ENCODE measurements at regions not wholly inside any gene's neighbourhood (a gene's known extent, or its start where the extent isn't known, plus 50 kb on each side); places are given as distances from the start of the nearest gene placed in this dataset.

DNA sequence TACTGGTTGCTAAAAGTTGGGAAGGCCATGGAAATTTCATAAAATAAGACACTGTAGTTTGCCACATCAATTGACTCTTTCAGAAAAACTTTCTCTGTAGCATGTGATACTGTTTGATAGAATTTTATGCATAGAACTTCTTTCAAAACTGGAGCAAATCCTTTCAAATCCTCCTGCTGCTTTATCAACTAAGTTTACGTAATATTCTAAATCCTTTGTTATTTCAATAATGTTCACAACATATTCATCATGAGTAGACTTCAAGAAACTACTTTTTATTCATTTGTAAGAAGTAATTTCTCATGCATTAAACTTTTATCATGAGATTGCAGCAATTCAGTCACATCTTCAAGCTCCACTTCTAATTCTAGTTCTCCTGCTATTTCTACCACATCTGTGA lies 199.3 kb downstream of the PCDH18 start:
- H3K4me1 ChIP-seq = no peaks in the 10 kb centered on the region
- H3K27ac ChIP-seq = no peak overlapping the region
- intact Hi-C loops (cut with DNase I) = no loop called here
- TF ChIP-seq, protein P1, sequence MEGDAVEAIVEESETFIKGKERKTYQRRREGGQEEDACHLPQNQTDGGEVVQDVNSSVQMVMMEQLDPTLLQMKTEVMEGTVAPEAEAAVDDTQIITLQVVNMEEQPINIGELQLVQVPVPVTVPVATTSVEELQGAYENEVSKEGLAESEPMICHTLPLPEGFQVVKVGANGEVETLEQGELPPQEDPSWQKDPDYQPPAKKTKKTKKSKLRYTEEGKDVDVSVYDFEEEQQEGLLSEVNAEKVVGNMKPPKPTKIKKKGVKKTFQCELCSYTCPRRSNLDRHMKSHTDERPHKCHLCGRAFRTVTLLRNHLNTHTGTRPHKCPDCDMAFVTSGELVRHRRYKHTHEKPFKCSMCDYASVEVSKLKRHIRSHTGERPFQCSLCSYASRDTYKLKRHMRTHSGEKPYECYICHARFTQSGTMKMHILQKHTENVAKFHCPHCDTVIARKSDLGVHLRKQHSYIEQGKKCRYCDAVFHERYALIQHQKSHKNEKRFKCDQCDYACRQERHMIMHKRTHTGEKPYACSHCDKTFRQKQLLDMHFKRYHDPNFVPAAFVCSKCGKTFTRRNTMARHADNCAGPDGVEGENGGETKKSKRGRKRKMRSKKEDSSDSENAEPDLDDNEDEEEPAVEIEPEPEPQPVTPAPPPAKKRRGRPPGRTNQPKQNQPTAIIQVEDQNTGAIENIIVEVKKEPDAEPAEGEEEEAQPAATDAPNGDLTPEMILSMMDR (IDR thresholded peaks at IDR 0.05) = no peak
- no peaks in the 10 kb centered on the region for H3K36me3 ChIP-seq
- H3K9me3 ChIP-seq = peaks cover 6% of the 10 kb centered on the region
- no peaks in the 10 kb centered on the region for H3K27me3 ChIP-seq (ENCODE audit: low read depth)
- ATAC-seq (no peak), DNase-seq (no peak)
- H3K4me3 ChIP-seq = no peak overlapping the region

DNA sequence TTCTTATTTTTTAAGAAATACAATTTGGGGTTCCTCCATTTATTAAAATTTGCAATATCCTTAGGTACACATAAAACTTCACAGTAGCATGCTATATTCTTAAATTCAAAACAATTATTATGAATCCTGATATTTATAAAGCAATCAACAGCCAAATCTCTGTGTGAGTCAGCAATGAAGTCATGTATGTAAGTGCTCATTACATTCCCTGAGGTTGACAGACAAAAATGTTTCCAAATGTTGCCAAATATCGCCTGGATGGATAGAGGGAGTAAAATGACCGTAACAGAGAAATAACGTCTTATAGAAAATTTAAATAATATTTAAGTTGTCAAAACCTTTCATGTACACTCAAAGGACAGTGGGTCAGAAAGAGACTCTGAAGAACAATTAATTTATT lies 220.0 kb downstream of the PCDH18 start:
- Histone ChIP-seq H3K9me3 (no peaks in the 10 kb centered on the region), H3K27ac (no peak overlapping the region), H3K4me3 (no peak overlapping the region), H3K4me1 (no peaks in the 10 kb centered on the region), H3K27me3 (ENCODE audit: low read depth) (no peaks in the 10 kb centered on the region), H3K36me3 (no peaks in the 10 kb centered on the region)
- ATAC-seq (no peak), DNase-seq (no peak)
- TF ChIP-seq, protein P1 (IDR thresholded peaks at IDR 0.05) = no peak
- intact Hi-C loops (cut with DNase I) = no loop called here

DNA sequence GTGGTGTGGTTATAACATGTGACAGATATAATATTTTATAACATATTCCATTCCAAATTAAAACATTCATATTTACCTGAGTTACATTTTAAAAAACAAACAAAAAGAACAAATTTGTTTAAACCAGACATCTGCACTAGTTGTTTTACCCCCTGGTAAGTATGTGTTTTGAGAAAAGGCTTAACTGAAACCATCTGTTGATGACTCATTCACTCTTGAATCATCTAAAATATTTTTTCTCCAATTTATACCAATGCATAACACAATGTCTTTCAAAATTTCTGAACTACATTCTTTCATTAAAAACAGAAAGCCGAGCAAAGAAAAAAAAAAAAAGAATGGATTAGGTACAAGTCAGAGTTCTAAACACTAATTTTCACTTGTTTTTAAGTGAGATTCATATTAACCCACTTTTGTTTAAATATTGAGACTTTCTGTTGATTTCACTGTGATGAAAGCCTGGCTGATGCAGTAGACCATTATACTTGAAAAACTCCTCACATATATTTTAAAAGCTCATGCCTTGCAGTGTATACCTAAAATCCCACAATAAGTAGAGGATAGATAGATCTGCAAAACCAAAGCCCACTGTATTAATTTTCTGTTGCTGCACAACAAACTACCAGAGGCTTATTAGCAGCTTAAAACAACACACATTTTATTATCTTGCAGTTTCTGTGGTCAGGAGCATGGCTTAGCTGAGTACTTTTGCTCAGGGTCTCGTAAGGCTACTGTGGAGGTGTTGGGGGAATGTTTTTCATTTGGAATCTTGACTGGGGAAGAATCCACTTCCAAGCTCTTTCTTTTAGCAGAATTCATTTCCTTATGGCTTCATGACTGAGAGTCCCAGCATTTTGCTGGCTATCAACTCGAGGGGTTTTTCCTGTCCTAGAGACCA lies 221.5 kb downstream of the PCDH18 start:
- H3K27me3 ChIP-seq (ENCODE audit: low read depth) = no peaks in the 10 kb centered on the region
- intact Hi-C loops (cut with DNase I) = no loop called here
- H3K27ac ChIP-seq = no peak overlapping the region
- H3K4me1 ChIP-seq = no peaks in the 10 kb centered on the region
- H3K4me3 ChIP-seq = no peak overlapping the region
- ATAC-seq (no peak), DNase-seq (no peak)
- H3K9me3 ChIP-seq = no peaks in the 10 kb centered on the region
- TF ChIP-seq, protein P1 (IDR thresholded peaks at IDR 0.05) = no peak
- H3K36me3 ChIP-seq = no peaks in the 10 kb centered on the region

DNA sequence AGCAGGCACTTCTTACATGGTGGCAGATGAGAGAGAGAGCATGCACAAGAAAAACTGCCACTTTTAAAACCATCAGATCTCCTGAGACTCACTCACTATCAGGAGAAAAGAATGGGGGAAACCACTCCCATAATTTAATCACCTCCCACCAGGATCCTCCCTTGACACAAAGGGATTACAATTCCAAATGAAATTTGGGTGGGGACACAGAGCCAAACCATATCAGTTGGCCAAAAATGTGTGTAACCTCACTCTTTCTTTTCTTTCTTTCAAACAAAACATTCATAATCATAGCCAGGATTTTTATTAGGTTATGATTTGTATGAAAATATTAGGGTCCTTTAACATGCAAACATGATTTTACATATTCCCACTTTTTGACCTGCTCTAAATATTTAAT lies 222.1 kb downstream of the PCDH18 start:
- ATAC-seq (no peak), DNase-seq (no peak)
- intact Hi-C loops (cut with DNase I) = no loop called here
- no peaks in the 10 kb centered on the region for H3K4me1 ChIP-seq
- H3K27me3 ChIP-seq (ENCODE audit: low read depth) = no peaks in the 10 kb centered on the region
- H3K27ac ChIP-seq = no peak overlapping the region
- no peak overlapping the region for H3K4me3 ChIP-seq
- no peaks in the 10 kb centered on the region for H3K9me3 ChIP-seq
- H3K36me3 ChIP-seq = no peaks in the 10 kb centered on the region
- TF ChIP-seq, protein P1 (IDR thresholded peaks at IDR 0.05) = no peak

DNA sequence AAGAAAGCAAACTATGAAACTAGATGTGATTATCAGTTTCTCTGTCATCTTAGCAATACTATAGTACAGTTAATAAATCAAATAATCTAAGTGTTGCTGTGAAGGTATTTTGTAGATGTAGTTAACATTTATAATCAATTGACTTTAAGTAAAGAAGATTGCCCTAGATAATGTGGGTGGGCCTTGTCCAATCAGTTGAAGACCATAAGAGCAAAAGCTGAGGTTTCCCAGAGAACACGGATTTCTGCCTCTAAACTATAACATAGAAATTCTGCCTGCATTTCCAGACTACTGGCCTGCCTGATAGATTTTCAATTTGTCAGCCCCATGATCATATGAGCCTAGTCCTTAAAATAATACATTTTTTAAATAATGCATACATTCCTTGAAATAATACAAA lies 222.9 kb downstream of the PCDH18 start:
- TF ChIP-seq, protein P1 (IDR thresholded peaks at IDR 0.05) = no peak

More for the DNA sequence above, 222.9 kb downstream of the PCDH18 start:
- Histone ChIP-seq H3K27ac (no peak overlapping the region), H3K36me3 (no peaks in the 10 kb centered on the region), H3K4me3 (no peak overlapping the region), H3K27me3 (ENCODE audit: low read depth) (no peaks in the 10 kb centered on the region), H3K4me1 (no peaks in the 10 kb centered on the region), H3K9me3 (no peaks in the 10 kb centered on the region)
- intact Hi-C loops (cut with DNase I) = no loop called here
- ATAC-seq (no peak), DNase-seq (no peak)

Data from lower lobe of right lung (tissue), 2 donors.